Bronchial epithelial cell (primary cell): ENCODE measurements at regions not wholly inside any gene's neighbourhood (a gene's known extent, or its start where the extent isn't known, plus 50 kb on each side); places are given as distances from the start of the nearest gene placed in this dataset.

Source experiments
- DNase-seq: peaks from one replicate; pipeline ENCODE4 v3.0.0-alpha.2; 2010; ENCODE audit warnings: low read depth
- FAIRE-seq: peaks from 2 replicates; lab custom pipeline; 2011; peaks lifted over from hg19 to GRCh38; lab: Jason Lieb, UNC
- H3K27me3 ChIP-seq: 2 replicates; pipeline ENCODE4 v1.5.1; 2011; ENCODE audit warnings: low read length; ENCODE audit not compliant: control insufficient read depth, insufficient read depth
- H3K36me3 ChIP-seq: 2 replicates; pipeline ENCODE4 v1.5.1; 2011; ENCODE audit warnings: low read length; ENCODE audit not compliant: control insufficient read depth, insufficient read depth
- H3K4me3 ChIP-seq: 2 replicates; pipeline ENCODE4 v1.5.1; 2011; ENCODE audit warnings: mild to moderate bottlenecking, low read depth, low read length, control low read depth
- CTCF ChIP-seq: IDR thresholded peaks from 2 replicates; pipeline ENCODE4 v1.5.1; 2011; ENCODE audit warnings: mild to moderate bottlenecking, moderate library complexity, low read length, control low read depth, inconsistent platforms; ENCODE audit not compliant: insufficient read depth, severe bottlenecking

GRCh38 chr1:90838720-90839119, 121.6 kb upstream of the BARHL2 start:
- no peak for TF ChIP-seq CTCF
- Histone ChIP-seq H3K36me3 (no peaks in the 10 kb centered on the region), H3K27me3 (peaks cover 55% of the 10 kb centered on the region), H3K4me3 (no peak overlapping the region)
- FAIRE-seq = no peak
- DNase-seq = no peak

- Histone ChIP-seq H3K36me3 (no peaks in the 10 kb centered on the region), H3K27me3 (peaks cover 59% of the 10 kb centered on the region), H3K4me3 (no peak overlapping the region)
- DNase-seq (no peak), FAIRE-seq (no peak)
- TF ChIP-seq CTCF = no peak
These were observed 120.3 kb upstream of the BARHL2 start for GRCh38 chr1:90837420-90837819.

DNA sequence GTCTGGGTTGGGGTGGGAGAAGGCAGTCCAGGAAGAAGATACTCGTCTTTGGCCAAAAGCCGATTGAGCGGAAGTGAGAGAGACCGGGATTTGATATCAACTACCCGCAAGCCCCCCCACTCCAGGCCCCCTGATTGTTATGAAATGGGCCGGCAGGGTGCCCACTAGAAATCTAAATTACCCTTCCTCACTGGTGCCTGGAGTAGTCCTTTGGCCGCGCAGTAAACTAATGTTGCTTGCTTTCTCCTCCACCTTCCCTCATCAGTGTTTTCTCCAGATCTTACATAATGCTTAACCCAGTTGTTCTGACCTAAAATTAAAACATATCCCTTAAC, 119.2 kb upstream of the BARHL2 start:
- Histone ChIP-seq H3K27me3 (peaks cover 59% of the 10 kb centered on the region), H3K4me3 (no peak overlapping the region), H3K36me3 (no peaks in the 10 kb centered on the region)
- FAIRE-seq (no peak), DNase-seq (no peak)
- no peak for TF ChIP-seq CTCF

DNA sequence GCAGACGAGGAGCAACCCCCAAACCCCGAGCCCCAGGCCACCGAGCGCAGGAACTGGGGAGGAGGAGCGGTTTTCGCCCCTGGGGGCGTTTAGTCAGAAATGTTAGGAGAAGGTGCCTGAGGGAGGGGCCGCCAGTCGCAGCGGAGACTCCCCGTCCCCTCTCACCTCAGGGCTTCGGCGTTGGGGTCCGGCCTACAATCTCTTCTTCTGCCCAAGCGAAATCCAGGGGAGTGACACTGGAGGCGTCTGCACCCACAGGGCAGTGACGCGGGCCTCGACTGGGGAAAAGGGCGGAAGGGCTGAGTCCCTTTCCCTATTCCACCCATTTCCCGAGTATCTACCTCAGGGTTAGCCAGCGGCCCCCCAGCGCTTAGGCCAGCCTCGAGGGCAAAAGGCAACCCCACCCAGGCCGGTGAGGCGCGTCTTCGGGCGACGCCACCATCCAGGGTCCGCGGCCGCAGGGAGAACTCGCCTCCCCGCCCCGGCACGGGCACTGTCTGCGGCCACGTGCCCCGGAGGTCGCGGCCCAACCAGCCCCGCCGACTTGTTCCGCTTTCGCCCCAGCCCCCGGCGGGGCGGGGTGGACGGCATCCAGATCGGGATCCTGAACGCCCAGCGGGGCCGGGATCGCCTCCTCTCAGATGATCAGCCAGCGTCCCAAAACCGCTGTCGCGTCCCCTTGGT, 118.7 kb upstream of the BARHL2 start:
- Histone ChIP-seq H3K36me3 (no peaks in the 10 kb centered on the region), H3K27me3 (peaks cover 59% of the 10 kb centered on the region), H3K4me3 (no peak overlapping the region)
- FAIRE-seq = no peak
- DNase-seq = no peak
- no peak for TF ChIP-seq CTCF

DNA sequence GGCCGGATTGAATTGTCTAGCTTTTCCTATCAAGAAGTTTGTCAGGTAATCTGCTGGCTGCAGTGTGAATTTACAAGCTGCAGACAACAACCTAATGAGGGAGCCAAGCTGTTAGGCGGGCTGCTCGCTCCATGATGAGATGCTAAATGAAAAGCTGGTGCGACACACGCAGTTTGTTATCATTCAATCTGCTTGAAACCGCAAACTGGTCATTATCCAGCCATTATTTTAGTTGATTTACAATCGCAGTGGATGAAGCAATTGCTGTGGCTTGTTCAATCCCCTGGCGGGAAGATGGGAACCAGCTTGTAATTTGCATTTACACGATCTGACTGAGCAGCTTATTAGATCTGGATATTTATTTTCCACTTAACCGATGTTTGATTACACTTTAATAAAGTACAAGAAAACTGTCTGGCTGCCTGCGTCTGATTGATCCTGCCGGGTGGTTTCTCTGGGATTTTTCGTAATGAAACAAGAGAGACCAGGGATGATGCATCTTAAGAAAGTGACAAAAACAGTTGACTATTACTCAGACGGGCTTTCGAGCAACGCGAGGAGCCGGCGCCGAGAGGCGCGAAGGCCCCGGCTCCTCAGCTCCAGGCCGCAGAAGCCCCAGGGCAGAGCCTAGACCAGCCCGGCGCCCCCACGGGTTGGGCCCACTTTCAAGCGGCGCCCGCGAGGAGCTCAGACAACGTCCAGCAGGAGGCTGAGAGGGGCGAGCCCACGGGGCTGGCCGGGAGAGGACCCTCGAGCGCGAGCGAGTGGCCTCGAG, 118.0 kb upstream of the BARHL2 start:
- no peak for TF ChIP-seq CTCF
- Histone ChIP-seq H3K27me3 (peaks cover 56% of the 10 kb centered on the region), H3K4me3 (no peak overlapping the region), H3K36me3 (no peaks in the 10 kb centered on the region)
- no peak for FAIRE-seq
- DNase-seq = no peak
